Mesenchymal stem cell (in vitro differentiated cells and primary cell): ENCODE measurements at regions not wholly inside any gene's neighbourhood (a gene's known extent, or its start where the extent isn't known, plus 50 kb on each side); places are given as distances from the start of the nearest gene placed in this dataset.

Experiments
- DNase-seq: peaks from one replicate; pipeline ENCODE4 v3.0.0-alpha.2; 2013
- H2AFZ ChIP-seq: one replicate; pipeline ENCODE4 v1.6.1; 2013; ENCODE audit warnings: low read depth, mild to moderate bottlenecking, control low read depth, inconsistent platforms, low read length, moderate library complexity
- H2AK5ac ChIP-seq: 2 replicates; pipeline ENCODE4 v1.6.1; 2013; ENCODE audit warnings: low read length, moderate library complexity, mild to moderate bottlenecking, inconsistent platforms; ENCODE audit not compliant: severe bottlenecking
- H2BK120ac ChIP-seq: one replicate; pipeline ENCODE4 v1.6.1; 2013; ENCODE audit warnings: low read depth, mild to moderate bottlenecking, inconsistent platforms, low read length, moderate library complexity
- H2BK12ac ChIP-seq, 2 experiments: one replicate each; pipeline ENCODE4 v1.6.1; 2013; ENCODE audit warnings: inconsistent platforms in 2 of 2, low read length in 2 of 2, mild to moderate bottlenecking in 2 of 2, moderate library complexity in 2 of 2, control low read depth in 1 of 2
- H2BK15ac ChIP-seq: one replicate; pipeline ENCODE4 v1.6.1; 2013; ENCODE audit warnings: mild to moderate bottlenecking, low read depth, inconsistent platforms; ENCODE audit not compliant: poor library complexity, severe bottlenecking
- H2BK5ac ChIP-seq: 2 replicates; pipeline ENCODE4 v1.6.1; 2013; ENCODE audit warnings: low read depth, mild to moderate bottlenecking, low read length, control low read depth, inconsistent platforms; ENCODE audit not compliant: poor library complexity, severe bottlenecking
- H3K14ac ChIP-seq, 2 experiments: one replicate each; pipeline ENCODE4 v1.6.1; 2013; ENCODE audit warnings: inconsistent platforms in 2 of 2, low read length in 2 of 2, control low read depth in 1 of 2, mild to moderate bottlenecking in 1 of 2, moderate library complexity in 1 of 2
- H3K18ac ChIP-seq, 2 experiments: one replicate each; pipeline ENCODE4 v1.6.1; 2013; ENCODE audit warnings: inconsistent platforms in 2 of 2, low read length in 2 of 2, control low read depth in 1 of 2, low read depth in 1 of 2, mild to moderate bottlenecking in 1 of 2
- H3K23ac ChIP-seq, 2 experiments: one replicate each; pipeline ENCODE4 v1.6.1; 2013; ENCODE audit warnings: inconsistent platforms in 2 of 2, low read length in 2 of 2, mild to moderate bottlenecking in 2 of 2, moderate library complexity in 2 of 2, control low read depth in 1 of 2
- H3K27ac ChIP-seq: 2 replicates; pipeline ENCODE4 v1.5.1; 2013; ENCODE audit warnings: mild to moderate bottlenecking, moderate library complexity, low read length, control low read depth, inconsistent platforms; ENCODE audit not compliant: poor library complexity, severe bottlenecking
- H3K27me3 ChIP-seq, 2 experiments: 2 replicates each; pipeline versions ENCODE4 v1.6.1 to v1.7.0; 2013; ENCODE audit warnings: low read length in 2 of 2, mild to moderate bottlenecking in 2 of 2, moderate library complexity in 2 of 2, control low read depth in 1 of 2, inconsistent platforms in 1 of 2; ENCODE audit not compliant: control insufficient read depth in 1 of 2, insufficient read depth in 1 of 2
- H3K36me3 ChIP-seq, 2 experiments: 2 replicates each; pipeline versions ENCODE4 v1.6.1 to v1.7.0; 2013; ENCODE audit warnings: low read length in 2 of 2, control low read depth in 1 of 2, inconsistent platforms in 1 of 2, low read depth in 1 of 2, mild to moderate bottlenecking in 1 of 2; ENCODE audit not compliant: insufficient read depth in 2 of 2, control insufficient read depth in 1 of 2
- H3K4ac ChIP-seq, 2 experiments: one replicate each; pipeline ENCODE4 v1.6.1; 2013; ENCODE audit warnings: inconsistent platforms in 2 of 2, low read length in 2 of 2, mild to moderate bottlenecking in 2 of 2, moderate library complexity in 2 of 2, control low read depth in 1 of 2, low read depth in 1 of 2
- H3K4me1 ChIP-seq: 2 replicates; pipeline ENCODE4 v1.6.1; 2013; ENCODE audit warnings: low read depth, low read length, control low read depth; ENCODE audit not compliant: control insufficient read depth, insufficient read depth
- H3K4me2 ChIP-seq: 2 replicates; pipeline ENCODE4 v1.6.1; 2013; ENCODE audit warnings: low read length, mild to moderate bottlenecking, inconsistent platforms; ENCODE audit not compliant: poor library complexity, severe bottlenecking
- H3K4me3 ChIP-seq, 2 experiments: 2 replicates each; pipeline versions ENCODE4 v1.5.1 to v1.7.0; 2013; ENCODE audit warnings: low read length in 2 of 2, mild to moderate bottlenecking in 2 of 2, control low read depth in 1 of 2, low read depth in 1 of 2; ENCODE audit not compliant: insufficient read depth in 1 of 2
- H3K79me1 ChIP-seq: replicated peaks from 2 replicates; pipeline ENCODE4 v1.6.1; 2013; ENCODE audit warnings: mild to moderate bottlenecking, control low read depth, low read length, inconsistent platforms; ENCODE audit not compliant: poor library complexity, severe bottlenecking
- H3K9ac ChIP-seq: 2 replicates; pipeline ENCODE4 v1.7.0; 2013; ENCODE audit warnings: mild to moderate bottlenecking, low read length, moderate library complexity
- H3K9me3 ChIP-seq: 2 replicates; pipeline ENCODE4 v1.7.0; 2013; ENCODE audit warnings: mild to moderate bottlenecking, low read length; ENCODE audit not compliant: control insufficient read depth
- H4K8ac ChIP-seq: one replicate; pipeline ENCODE4 v1.6.1; 2013; ENCODE audit warnings: inconsistent platforms, mild to moderate bottlenecking, low read length, moderate library complexity
- H4K91ac ChIP-seq: one replicate; pipeline ENCODE4 v1.6.1; 2013; ENCODE audit warnings: mild to moderate bottlenecking, low read length, inconsistent platforms
- WGBS: methylation state at CpG from one replicate; pipeline ENCODE4 v1.1.7; 2013; ENCODE audit warnings: mixed read lengths; 5-methylcytosine and 5-hydroxymethylcytosine counted together

GRCh38 chr10:43898592-43898991, 249.9 kb upstream of the ZNF32 start:
- peak overlapping the region; percentile 9 for H2BK15ac ChIP-seq

DNA sequence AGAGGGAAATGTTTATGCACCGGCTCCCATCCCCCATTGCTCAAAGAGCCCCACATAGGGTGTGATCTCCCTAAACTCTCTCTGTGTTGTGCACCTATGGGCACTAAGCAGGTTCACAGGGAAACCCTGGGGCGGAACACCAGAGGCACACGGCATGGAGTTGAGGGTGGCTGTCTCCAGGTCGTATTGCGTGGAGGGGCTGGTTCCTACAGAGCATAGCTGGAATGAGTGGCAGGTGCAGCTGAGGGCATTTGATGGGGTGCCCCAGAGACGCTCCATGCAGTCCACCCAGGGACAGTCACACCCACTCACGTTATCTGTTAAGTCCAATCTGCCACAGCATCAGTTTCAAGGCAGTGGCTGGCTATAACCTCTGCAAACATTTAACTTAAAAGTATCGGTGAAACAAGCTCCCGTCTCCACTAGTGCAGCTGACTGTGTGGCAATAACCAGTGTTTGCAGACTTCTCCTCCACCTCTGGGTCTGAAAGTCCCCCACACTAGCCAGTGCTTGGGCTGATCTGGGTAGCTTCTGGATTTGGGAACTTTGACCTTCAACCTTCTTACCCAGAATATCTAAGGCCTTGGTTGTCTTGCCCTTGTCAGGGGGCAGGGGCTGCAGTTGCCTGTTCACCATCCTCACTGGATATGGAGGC, 249.2 kb upstream of the ZNF32 start:
- Histone ChIP-seq H2BK15ac (no peak overlapping the region), H3K4ac (no peak overlapping the region), H3K36me3 (no peaks in the 10 kb centered on the region), H3K9ac (no peak overlapping the region), H3K27me3 (peaks cover 0 to 5% of the 10 kb centered on the region in 2 experiments), H4K91ac (peak overlapping the region; percentile 14), H3K27ac (no peak overlapping the region), H3K9me3 (no peaks in the 10 kb centered on the region), H3K4me2 (no peak overlapping the region), H2AFZ (no peak overlapping the region), H2BK120ac (no peak overlapping the region), H2BK5ac (no peak overlapping the region), H3K23ac (no peak overlapping the region), H3K79me1 (no peaks in the 10 kb centered on the region), H4K8ac (no peak overlapping the region), H3K4me1 (peaks cover 4% of the 10 kb centered on the region), H2AK5ac (no peak overlapping the region), H3K18ac (no peak overlapping the region), H3K4me3 (no peak overlapping the region), H2BK12ac (no peak overlapping the region), H3K14ac (no peak overlapping the region)
- no peak for DNase-seq
- 86% methylated on average over 9 of the region's 9 CpGs for WGBS

More at GRCh38 chr10:43898592-43898991, 249.9 kb upstream of the ZNF32 start:
- Histone ChIP-seq H2BK120ac (no peak overlapping the region), H2BK12ac (peak overlapping the region; percentile 22 to 59), H3K27ac (no peak overlapping the region), H3K14ac (peak overlapping the region in 1 of 2 experiments; percentile 78), H3K4ac (peak overlapping the region in 1 of 2 experiments; percentile 59), H4K91ac (peak overlapping the region; percentile 63), H3K18ac (peak overlapping the region in 1 of 2 experiments; percentile 6), H3K4me1 (peaks cover 4% of the 10 kb centered on the region), H2BK5ac (no peak overlapping the region), H3K27me3 (peaks cover 0 to 10% of the 10 kb centered on the region in 2 experiments), H3K9ac (no peak overlapping the region), H3K79me1 (no peaks in the 10 kb centered on the region), H3K4me2 (no peak overlapping the region), H2AK5ac (no peak overlapping the region), H3K9me3 (no peaks in the 10 kb centered on the region), H4K8ac (peak overlapping the region; percentile 4), H3K36me3 (no peaks in the 10 kb centered on the region), H2AFZ (no peak overlapping the region), H3K4me3 (no peak overlapping the region), H3K23ac (no peak overlapping the region)
- no peak for DNase-seq
- over 99% methylated on average over 4 of the region's 4 CpGs for WGBS

- WGBS = 50% methylated on average over 6 of the region's 6 CpGs
- H3K4me1 ChIP-seq = no peaks in the 10 kb centered on the region
Measured at GRCh38 chr10:43892062-43892770, 243.5 kb upstream of the ZNF32 start.

GRCh38 chr10:43891241-43891640, 242.6 kb upstream of the ZNF32 start:
- H3K27ac ChIP-seq = no peak overlapping the region
- no peak overlapping the region for H3K9ac ChIP-seq
- DNase-seq = no peak
- no peak overlapping the region for H4K91ac ChIP-seq
- no peaks in the 10 kb centered on the region for H3K79me1 ChIP-seq
- peak overlapping the region in 1 of 2 experiments; percentile 37 for H3K4ac ChIP-seq
- no peak overlapping the region for H3K23ac ChIP-seq
- H3K36me3 ChIP-seq = no peaks in the 10 kb centered on the region
- H3K14ac ChIP-seq = no peak overlapping the region
- H3K4me1 ChIP-seq = no peaks in the 10 kb centered on the region
- H2BK12ac ChIP-seq = peak overlapping the region in 1 of 2 experiments; percentile 94
- no peaks in the 10 kb centered on the region for H3K9me3 ChIP-seq
- H3K4me2 ChIP-seq = no peak overlapping the region
- no peak overlapping the region for H4K8ac ChIP-seq
- no peak overlapping the region for H2BK5ac ChIP-seq
- no peak overlapping the region for H2AK5ac ChIP-seq
- no peak overlapping the region for H2AFZ ChIP-seq
- H2BK15ac ChIP-seq = no peak overlapping the region
- peak overlapping the region in 1 of 2 experiments; percentile 46 for H3K18ac ChIP-seq
- H2BK120ac ChIP-seq = no peak overlapping the region
- no peak overlapping the region for H3K4me3 ChIP-seq
- H3K27me3 ChIP-seq = no peaks in the 10 kb centered on the region

More at GRCh38 chr10:43892062-43892770, 243.5 kb upstream of the ZNF32 start:
- peak overlapping the region; percentile 21 to 47 for H3K4ac ChIP-seq
- H3K79me1 ChIP-seq = no peaks in the 10 kb centered on the region
- no peak overlapping the region for H3K4me3 ChIP-seq
- no peak overlapping the region for H2BK5ac ChIP-seq
- peak; percentile 74 for DNase-seq
- no peak overlapping the region for H3K23ac ChIP-seq
- H2AFZ ChIP-seq = peak overlapping the region; percentile 6
- H4K8ac ChIP-seq = no peak overlapping the region
- peak overlapping the region; percentile 34 to 77 for H3K18ac ChIP-seq
- peak overlapping the region; percentile 65 for H2BK15ac ChIP-seq
- no peaks in the 10 kb centered on the region for H3K27me3 ChIP-seq
- no peaks in the 10 kb centered on the region for H3K36me3 ChIP-seq
- no peak overlapping the region for H2AK5ac ChIP-seq
- no peak overlapping the region for H3K27ac ChIP-seq
- peak overlapping the region in 1 of 2 experiments; percentile 62 for H3K14ac ChIP-seq
- no peak overlapping the region for H3K9ac ChIP-seq
- H3K9me3 ChIP-seq = no peaks in the 10 kb centered on the region
- H2BK120ac ChIP-seq = no peak overlapping the region
- H4K91ac ChIP-seq = no peak overlapping the region
- H3K4me2 ChIP-seq = no peak overlapping the region
- peak overlapping the region; percentile 25 to 57 for H2BK12ac ChIP-seq
